Trophoblast cell (in vitro differentiated cells and primary cell): ENCODE measurements at regions not wholly inside any gene's neighbourhood (a gene's known extent, or its start where the extent isn't known, plus 50 kb on each side); places are given as distances from the start of the nearest gene placed in this dataset.
A peak's percentile ranks its signal among the peaks of the same experiment; 100 is the strongest.

Source experiments
- DNase-seq, 2 donors: peaks; one replicate each; pipeline ENCODE4 v3.0.0-alpha.2; 2016
- H2AFZ ChIP-seq: 2 replicates; pipeline ENCODE4 v1.6.1; 2013; ENCODE audit warnings: low read length, moderate library complexity, mild to moderate bottlenecking; ENCODE audit not compliant: insufficient read depth, poor library complexity
- H2AK5ac ChIP-seq: 2 replicates; pipeline ENCODE4 v1.6.1; 2013; ENCODE audit warnings: mild to moderate bottlenecking, low read length
- H2BK120ac ChIP-seq: 2 replicates; pipeline ENCODE4 v1.6.1; 2013; ENCODE audit warnings: low read length, mild to moderate bottlenecking, moderate library complexity; ENCODE audit not compliant: insufficient read depth, poor library complexity
- H2BK12ac ChIP-seq: 2 replicates; pipeline ENCODE4 v1.6.1; 2013; ENCODE audit warnings: mild to moderate bottlenecking, low read length, moderate library complexity
- H2BK5ac ChIP-seq: 2 replicates; pipeline ENCODE4 v1.6.1; 2013; ENCODE audit warnings: low read length, low read depth, moderate library complexity, mild to moderate bottlenecking; ENCODE audit not compliant: poor library complexity
- H3K14ac ChIP-seq: 2 replicates; pipeline ENCODE4 v1.6.1; 2013; ENCODE audit warnings: mild to moderate bottlenecking, low read length
- H3K18ac ChIP-seq: 2 replicates; pipeline ENCODE4 v1.6.1; 2013; ENCODE audit warnings: mild to moderate bottlenecking, low read length
- H3K23ac ChIP-seq: 2 replicates; pipeline ENCODE4 v1.6.1; 2013; ENCODE audit warnings: low read length
- H3K27ac ChIP-seq: 2 replicates; pipeline ENCODE4 v1.5.1; 2013; ENCODE audit warnings: low read depth, mild to moderate bottlenecking, inconsistent platforms, low read length, moderate library complexity
- H3K27me3 ChIP-seq: 2 replicates; pipeline ENCODE4 v1.6.1; 2013; ENCODE audit warnings: inconsistent platforms, mild to moderate bottlenecking, low read length, moderate library complexity; ENCODE audit not compliant: insufficient read depth
- H3K36me3 ChIP-seq, 2 experiments: 1 replicate in 1 of 2; 2 replicates in 1 of 2; pipeline ENCODE4 v1.6.1; 2013; ENCODE audit warnings: low read length in 2 of 2, mild to moderate bottlenecking in 2 of 2, moderate library complexity in 1 of 2; ENCODE audit not compliant: insufficient read depth in 2 of 2, control insufficient read depth in 1 of 2
- H3K4ac ChIP-seq: 2 replicates; pipeline ENCODE4 v1.6.1; 2013; ENCODE audit warnings: low read depth, mild to moderate bottlenecking, low read length, moderate library complexity
- H3K4me1 ChIP-seq, 2 experiments: 1 replicate in 1 of 2; 2 replicates in 1 of 2; pipeline ENCODE4 v1.6.1; 2013; ENCODE audit warnings: low read length in 2 of 2, mild to moderate bottlenecking in 2 of 2, moderate library complexity in 1 of 2; ENCODE audit not compliant: insufficient read depth in 2 of 2, control insufficient read depth in 1 of 2
- H3K4me2 ChIP-seq: 2 replicates; pipeline ENCODE4 v1.6.1; 2013; ENCODE audit warnings: inconsistent platforms, mild to moderate bottlenecking, low read length, moderate library complexity
- H3K4me3 ChIP-seq: 2 replicates; pipeline ENCODE4 v1.5.1; 2013; ENCODE audit warnings: mild to moderate bottlenecking, low read depth, low read length, inconsistent platforms
- H3K79me1 ChIP-seq: one replicate; pipeline ENCODE4 v1.6.1; 2013; ENCODE audit warnings: low read length
- H3K79me2 ChIP-seq: 2 replicates; pipeline ENCODE4 v1.6.1; 2013; ENCODE audit warnings: low read length, mild to moderate bottlenecking; ENCODE audit not compliant: control insufficient read depth, insufficient read depth, poor library complexity
- H3K9ac ChIP-seq: 2 replicates; pipeline ENCODE4 v1.6.1; 2013; ENCODE audit warnings: mild to moderate bottlenecking, low read length
- H3K9me3 ChIP-seq: 2 replicates; pipeline ENCODE4 v1.6.1; 2013; ENCODE audit warnings: low read depth, mild to moderate bottlenecking, control low read depth, inconsistent platforms, low read length; ENCODE audit not compliant: insufficient read depth
- H4K12ac ChIP-seq: 2 replicates; pipeline ENCODE4 v1.6.1; 2013; ENCODE audit warnings: low read depth, mild to moderate bottlenecking, low read length, moderate library complexity
- H4K8ac ChIP-seq: 2 replicates; pipeline ENCODE4 v1.6.1; 2013; ENCODE audit warnings: low read depth, mild to moderate bottlenecking, low read length, moderate library complexity
- H4K91ac ChIP-seq: one replicate; pipeline ENCODE4 v1.6.1; 2013; ENCODE audit warnings: low read depth, mild to moderate bottlenecking, low read length, moderate library complexity
- WGBS: extraction: QIAGEN DNeasy Blood & Tissue Kit; methylation state at CpG from one replicate; pipeline ENCODE4 v1.1.7; 2013; ENCODE audit warnings: missing lambda C conversion rate; ENCODE audit not compliant: insufficient read length, insufficient coverage; ENCODE audit errors: extremely low coverage; 5-methylcytosine and 5-hydroxymethylcytosine counted together

DNA sequence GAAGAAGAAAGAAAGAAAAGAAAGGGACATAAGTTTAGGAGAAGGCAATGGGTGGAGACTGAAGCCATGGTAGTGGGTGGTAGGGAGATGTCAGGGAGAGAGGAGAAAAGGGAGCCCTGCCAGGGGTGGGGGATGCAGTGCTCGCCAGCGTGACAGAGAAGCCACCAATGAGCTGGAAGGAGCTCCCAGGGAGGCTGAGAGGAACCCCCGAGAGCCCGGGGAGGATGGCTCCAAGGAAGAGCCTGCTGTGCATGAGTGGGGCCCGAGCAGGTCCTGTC, 141.2 kb upstream of the SHH start:
- H2BK120ac ChIP-seq: no peak overlapping the region
- no peak overlapping the region for H2BK5ac ChIP-seq
- H4K91ac ChIP-seq: no peak overlapping the region
- no peak overlapping the region for H2AK5ac ChIP-seq
- H3K14ac ChIP-seq: no peak overlapping the region
- no peak for DNase-seq
- H3K4me3 ChIP-seq: no peak overlapping the region
- WGBS: no CpG with 5 or more reads among the region's 5 CpGs
- no peak overlapping the region for H4K12ac ChIP-seq
- H3K27ac ChIP-seq: no peak overlapping the region
- no peaks in the 10 kb centered on the region for H3K27me3 ChIP-seq
- H2BK12ac ChIP-seq: no peak overlapping the region
- no peak overlapping the region for H3K23ac ChIP-seq
- H3K36me3 ChIP-seq: no peaks in the 10 kb centered on the region
- no peak overlapping the region for H3K4ac ChIP-seq
- H3K9ac ChIP-seq: no peak overlapping the region
- no peak overlapping the region for H4K8ac ChIP-seq
- H2AFZ ChIP-seq: no peak overlapping the region
- peaks cover 0 to 9% of the 10 kb centered on the region in 2 experiments for H3K4me1 ChIP-seq
- no peaks in the 10 kb centered on the region for H3K79me1 ChIP-seq
- H3K18ac ChIP-seq: no peak overlapping the region
- H3K79me2 ChIP-seq: no peaks in the 10 kb centered on the region
- no peak overlapping the region for H3K4me2 ChIP-seq
- H3K9me3 ChIP-seq: peaks cover 14% of the 10 kb centered on the region

DNA sequence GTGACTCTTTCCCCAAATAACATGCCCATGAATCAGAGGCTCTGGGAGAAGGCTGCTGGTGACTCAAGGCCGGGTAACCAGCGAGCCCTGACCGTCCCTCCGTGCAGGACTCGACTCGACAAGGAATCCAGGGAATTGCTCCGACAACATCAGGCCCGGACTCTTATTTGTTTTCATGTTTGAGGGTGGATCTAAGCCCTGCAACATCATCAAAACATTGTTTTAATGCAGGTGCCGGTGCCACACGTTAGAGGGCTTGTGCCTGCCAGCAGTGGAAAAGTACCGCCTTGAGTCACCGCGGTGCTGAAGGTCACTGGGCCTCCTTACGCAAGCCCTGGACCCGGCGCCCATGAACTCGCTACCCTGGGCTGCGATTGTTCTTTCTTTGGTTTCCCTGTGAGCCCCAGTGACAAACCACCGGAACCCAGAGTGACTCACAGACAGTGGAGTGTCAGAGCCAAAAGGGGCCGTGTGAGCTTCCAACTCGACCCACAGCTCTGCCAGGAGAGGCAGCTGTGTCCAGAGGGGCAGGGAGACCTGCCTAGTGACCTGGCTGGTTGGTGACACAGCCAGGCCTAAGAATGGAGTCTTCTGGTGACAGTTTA, 139.4 kb upstream of the SHH start:
- peak; percentile 92 to 97 for DNase-seq
- no peak overlapping the region for H3K4me3 ChIP-seq
- H4K12ac ChIP-seq: no peak overlapping the region
- H2AK5ac ChIP-seq: no peak overlapping the region
- no peak overlapping the region for H2BK12ac ChIP-seq
- peak overlapping the region; percentile 48 for H4K91ac ChIP-seq
- no peaks in the 10 kb centered on the region for H3K79me1 ChIP-seq
- H3K9me3 ChIP-seq: peaks cover 14% of the 10 kb centered on the region
- no peak overlapping the region for H3K4ac ChIP-seq
- no peak overlapping the region for H3K14ac ChIP-seq
- no peak overlapping the region for H3K9ac ChIP-seq
- H2AFZ ChIP-seq: no peak overlapping the region
- no peak overlapping the region for H4K8ac ChIP-seq
- H3K4me2 ChIP-seq: peak overlapping the region; percentile 10
- WGBS: no CpG with 5 or more reads among the region's 21 CpGs
- peaks cover 0 to 9% of the 10 kb centered on the region in 2 experiments for H3K4me1 ChIP-seq
- H2BK120ac ChIP-seq: no peak overlapping the region
- H3K27ac ChIP-seq: peak overlapping the region; percentile 28
- no peak overlapping the region for H3K23ac ChIP-seq
- no peak overlapping the region for H3K18ac ChIP-seq
- H3K27me3 ChIP-seq: no peaks in the 10 kb centered on the region
- no peaks in the 10 kb centered on the region for H3K36me3 ChIP-seq
- H2BK5ac ChIP-seq: no peak overlapping the region
- H3K79me2 ChIP-seq: no peaks in the 10 kb centered on the region

DNA sequence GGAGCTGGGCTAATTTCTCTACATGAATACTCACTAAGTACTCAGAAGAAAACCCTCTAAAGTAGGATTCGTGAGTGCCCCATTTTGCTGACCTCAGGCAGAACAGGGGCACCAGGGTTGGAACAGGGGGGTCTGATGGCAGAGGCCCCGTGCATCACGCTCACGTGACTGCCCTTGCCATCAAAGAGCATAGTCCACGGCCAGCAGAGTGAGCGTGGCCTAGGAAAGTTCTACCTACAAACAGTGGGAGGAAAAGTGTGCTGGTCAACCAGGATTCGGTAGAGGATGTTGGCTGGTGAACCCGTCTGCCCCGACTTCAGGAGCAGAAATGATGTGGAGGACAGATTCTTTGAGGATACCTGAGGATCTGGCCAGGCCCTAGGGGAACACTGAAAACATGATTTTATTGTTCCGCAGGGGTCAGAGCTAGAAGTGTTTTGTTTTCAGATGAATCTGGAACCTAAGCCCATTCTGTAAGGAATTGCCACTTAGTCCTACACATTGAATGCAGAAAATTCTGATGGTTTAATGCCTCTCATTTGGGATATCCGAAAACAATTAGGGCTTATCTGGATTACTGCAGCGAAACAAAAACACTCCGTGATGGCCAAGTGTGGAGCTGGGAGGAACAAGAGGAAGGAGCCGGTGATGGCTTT, 138.8 kb upstream of the SHH start:
- Histone ChIP-seq H2AFZ (no peak overlapping the region), H3K23ac (no peak overlapping the region)

DNA sequence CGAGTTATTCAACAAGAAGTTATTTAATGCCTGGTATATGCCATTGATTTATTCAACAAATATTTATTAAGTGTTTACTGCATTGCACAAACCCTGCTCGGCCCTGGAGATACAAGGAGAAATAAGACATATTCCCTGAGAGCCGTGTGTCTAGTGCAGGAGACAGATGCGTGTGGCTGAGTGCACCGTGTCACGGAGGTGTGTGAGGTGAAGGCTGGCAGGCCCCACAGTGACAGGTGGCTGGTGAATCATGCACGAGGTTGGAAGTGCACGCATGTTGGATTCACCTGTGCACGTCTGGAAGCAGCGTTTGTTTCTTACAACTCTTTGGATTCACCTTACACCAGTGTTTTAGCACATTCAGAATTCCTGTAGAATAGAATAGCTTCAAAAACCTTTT, 136.6 kb upstream of the SHH start:
- Histone ChIP-seq H3K79me2 (no peaks in the 10 kb centered on the region), H4K12ac (no peak overlapping the region), H4K8ac (no peak overlapping the region), H3K27ac (no peak overlapping the region), H3K23ac (no peak overlapping the region), H3K4me1 (peaks cover 0 to 9% of the 10 kb centered on the region in 2 experiments), H3K79me1 (no peaks in the 10 kb centered on the region), H3K18ac (no peak overlapping the region), H3K14ac (no peak overlapping the region), H3K9ac (no peak overlapping the region), H3K9me3 (peaks cover 12% of the 10 kb centered on the region), H3K36me3 (no peaks in the 10 kb centered on the region), H2BK5ac (no peak overlapping the region), H2BK120ac (no peak overlapping the region), H2AK5ac (no peak overlapping the region), H3K4me2 (no peak overlapping the region), H3K4me3 (no peak overlapping the region), H2AFZ (no peak overlapping the region), H2BK12ac (no peak overlapping the region), H3K4ac (no peak overlapping the region), H4K91ac (no peak overlapping the region), H3K27me3 (no peaks in the 10 kb centered on the region)
- DNase-seq: no peak
- whole genome bisulfite sequencing: no CpG with 5 or more reads among the region's 10 CpGs

More for the DNA sequence above, 138.8 kb upstream of the SHH start:
- H4K91ac ChIP-seq: no peak overlapping the region
- peaks cover 15% of the 10 kb centered on the region for H3K9me3 ChIP-seq
- H3K79me1 ChIP-seq: no peaks in the 10 kb centered on the region
- H3K14ac ChIP-seq: no peak overlapping the region
- H4K12ac ChIP-seq: no peak overlapping the region
- H3K9ac ChIP-seq: no peak overlapping the region
- no peak overlapping the region for H3K4me3 ChIP-seq
- H3K79me2 ChIP-seq: no peaks in the 10 kb centered on the region
- H3K36me3 ChIP-seq: no peaks in the 10 kb centered on the region
- DNase-seq: no peak
- no peak overlapping the region for H4K8ac ChIP-seq
- H3K4me2 ChIP-seq: peak overlapping the region; percentile 10
- no peak overlapping the region for H2BK12ac ChIP-seq
- no CpG with 5 or more reads among the region's 14 CpGs for WGBS
- H2AK5ac ChIP-seq: no peak overlapping the region
- H2BK5ac ChIP-seq: no peak overlapping the region
- H3K27me3 ChIP-seq: no peaks in the 10 kb centered on the region
- no peak overlapping the region for H3K18ac ChIP-seq
- H3K4ac ChIP-seq: no peak overlapping the region
- H3K4me1 ChIP-seq: peaks cover 0 to 9% of the 10 kb centered on the region in 2 experiments
- H2BK120ac ChIP-seq: no peak overlapping the region
- no peak overlapping the region for H3K27ac ChIP-seq
